ENCODE measurements at regions not wholly inside any gene's neighbourhood (a gene's known extent, or its start where the extent isn't known, plus 50 kb on each side); places are given as distances from the start of the nearest gene placed in this dataset.

GRCh38 chr2:128558441-128558840, 239.8 kb upstream of the HS6ST1 start:
- intact Hi-C loops (cut with DNase I) = no loop called here
- WGBS = 83% methylated on average over 3 of the region's 3 CpGs
- H3K9me3 ChIP-seq = no peaks in the 10 kb centered on the region
- DNase-seq (ENCODE audit: low spot score) = no peak
- TF ChIP-seq CTCF (IDR thresholded peaks at IDR 0.05) (no peak), POLR2AphosphoS5 (IDR thresholded peaks at IDR 0.05) (no peak), POLR2A (IDR thresholded peaks at IDR 0.05) (no peak)
- H3K27ac ChIP-seq = no peak overlapping the region
- no peaks in the 10 kb centered on the region for H3K36me3 ChIP-seq
- no peak overlapping the region for H3K4me3 ChIP-seq
- no peaks in the 10 kb centered on the region for H3K4me1 ChIP-seq (replicated peaks)
- no peaks in the 10 kb centered on the region for H3K27me3 ChIP-seq (replicated peaks; ENCODE audit: insufficient read depth)

DNA sequence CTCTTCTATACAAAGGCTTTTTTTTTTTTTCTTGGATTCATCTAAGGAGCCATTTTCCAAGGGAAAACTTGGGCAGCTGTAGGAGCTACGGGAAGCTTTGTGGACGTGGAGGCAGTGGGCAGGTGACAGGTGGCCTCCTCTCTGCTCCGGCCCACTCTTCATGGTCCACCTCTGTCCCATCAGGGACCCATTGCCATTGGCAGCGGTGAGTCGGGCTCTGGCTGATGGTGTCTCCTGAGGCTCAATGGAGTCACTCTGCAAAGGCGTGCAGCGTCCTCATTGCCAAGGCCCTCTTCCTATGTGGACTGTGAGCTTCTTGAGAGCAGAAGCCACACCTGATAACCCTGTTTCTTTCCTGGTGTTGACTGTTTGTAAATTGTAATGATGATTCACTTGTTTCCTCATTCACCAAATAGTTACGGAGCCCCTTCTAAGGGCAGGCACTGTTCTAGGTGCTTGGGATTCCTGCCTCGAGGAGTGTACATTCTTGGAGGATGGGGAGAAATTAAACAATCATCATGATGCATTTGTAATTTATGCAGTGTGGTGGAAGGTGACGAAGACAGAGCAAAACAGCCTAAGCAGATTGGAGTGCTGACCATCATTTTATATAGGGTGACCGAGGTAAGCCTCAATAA, 240.3 kb upstream of the HS6ST1 start:
- WGBS = 97% methylated on average over 11 of the region's 11 CpGs
- Histone ChIP-seq H3K36me3 (no peaks in the 10 kb centered on the region), H3K9me3 (no peaks in the 10 kb centered on the region), H3K4me1 (replicated peaks) (no peaks in the 10 kb centered on the region), H3K4me3 (no peak overlapping the region), H3K27ac (no peak overlapping the region), H3K27me3 (replicated peaks; ENCODE audit: insufficient read depth) (no peaks in the 10 kb centered on the region)
- no peak for TF ChIP-seq CTCF (IDR thresholded peaks at IDR 0.05)
- intact Hi-C loops (cut with DNase I) = no loop called here
- DNase-seq (ENCODE audit: low spot score) = no peak

GRCh38 chr2:128559533-128560515, 241.2 kb upstream of the HS6ST1 start:
- Histone ChIP-seq H3K4me3 (no peak overlapping the region), H3K9me3 (no peaks in the 10 kb centered on the region), H3K4me1 (replicated peaks) (no peaks in the 10 kb centered on the region), H3K27me3 (replicated peaks; ENCODE audit: insufficient read depth) (no peaks in the 10 kb centered on the region), H3K27ac (no peak overlapping the region), H3K36me3 (no peaks in the 10 kb centered on the region)
- intact Hi-C loops (cut with DNase I) = no loop called here
- 92% methylated on average over 17 of the region's 18 CpGs for WGBS
- TF ChIP-seq POLR2AphosphoS5 (IDR thresholded peaks at IDR 0.05) = no peak
- TF ChIP-seq CTCF (IDR thresholded peaks at IDR 0.05) = no peak
- no peak for TF ChIP-seq POLR2A (IDR thresholded peaks at IDR 0.05)
- no peak for DNase-seq (ENCODE audit: low spot score)

DNA sequence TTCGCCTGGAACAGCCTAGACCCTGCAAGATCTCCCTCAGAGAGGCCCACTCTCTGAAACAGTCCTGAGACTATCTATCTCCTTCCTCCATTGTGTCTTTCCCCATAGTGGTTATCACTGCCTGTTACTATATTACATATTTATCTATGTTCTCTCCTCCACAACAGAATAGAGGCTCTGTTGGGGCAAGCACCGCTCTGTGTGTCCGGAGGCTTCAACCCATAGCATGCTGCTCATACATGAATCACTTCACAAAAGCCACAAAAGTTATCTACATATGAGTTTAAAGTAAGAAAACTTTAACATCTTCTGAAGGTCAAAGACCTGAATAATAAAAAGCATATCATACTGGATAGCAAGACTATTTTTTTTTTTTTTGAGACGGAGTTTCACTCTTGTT, 242.1 kb upstream of the HS6ST1 start:
- Histone ChIP-seq H3K4me3 (no peak overlapping the region), H3K4me1 (replicated peaks) (no peaks in the 10 kb centered on the region), H3K36me3 (no peaks in the 10 kb centered on the region), H3K27me3 (replicated peaks; ENCODE audit: insufficient read depth) (no peaks in the 10 kb centered on the region), H3K9me3 (no peaks in the 10 kb centered on the region), H3K27ac (no peak overlapping the region)
- whole genome bisulfite sequencing = 98% methylated on average over 4 of the region's 4 CpGs
- TF ChIP-seq POLR2A (IDR thresholded peaks at IDR 0.05) (no peak), CTCF (IDR thresholded peaks at IDR 0.05) (no peak), POLR2AphosphoS5 (IDR thresholded peaks at IDR 0.05) (no peak)
- intact Hi-C loops (cut with DNase I) = no loop called here
- no peak for DNase-seq (ENCODE audit: low spot score)

All from prostate gland (tissue), 2 donors.